GM12878 (cell line): ENCODE measurements at regions not wholly inside any gene's neighbourhood (a gene's known extent, or its start where the extent isn't known, plus 50 kb on each side); places are given as distances from the start of the nearest gene placed in this dataset.

ENCODE experiments used
- CTCF ChIP-seq, 3 experiments: IDR thresholded peaks in 2 of 3; conservative IDR thresholded peaks in 1 of 3; 2 replicates each; pipeline ENCODE4 v1.5.1; 2011; ENCODE audit warnings: low read depth in 3 of 3, low read length in 3 of 3, mild to moderate bottlenecking in 3 of 3, control low read depth in 2 of 3, moderate library complexity in 2 of 3, inconsistent platforms in 1 of 3, mixed read lengths in 1 of 3; ENCODE audit not compliant: control insufficient read depth in 2 of 3, insufficient read depth in 1 of 3; ENCODE audit errors: extremely low read depth in 1 of 3
- POLR2AphosphoS5 ChIP-seq: IDR thresholded peaks from 2 replicates; pipeline ENCODE4 v1.6.1; 2011; ENCODE audit warnings: mild to moderate bottlenecking, low read length, inconsistent platforms

GRCh38 chr6:22442826-22443225 lies 126.5 kb upstream of the HDGFL1 start:
- TF ChIP-seq CTCF (IDR thresholded peaks at IDR 0.05 in 2 of 3, conservative IDR thresholded peaks at IDR 0.05 in 1 of 3; ENCODE audit: control insufficient read depth in 2 of 3, extremely low read depth in 1 of 3, insufficient read depth in 1 of 3, low read depth in 3 of 3, low read length in 3 of 3) (no peak), POLR2AphosphoS5 (no peak)
